ENCODE measurements at regions not wholly inside any gene's neighbourhood (a gene's known extent, or its start where the extent isn't known, plus 50 kb on each side); places are given as distances from the start of the nearest gene placed in this dataset.

GRCh38 chr6:132061381-132061780, 110.2 kb upstream of the CCN2 start:
- H3K79me2 ChIP-seq (ENCODE audit: insufficient read depth, low read depth, low read length), result no peaks in the 10 kb centered on the region
- no peaks in the 10 kb centered on the region for H3K4me1 ChIP-seq (ENCODE audit: insufficient read depth, low read length, poor library complexity, severe bottlenecking)
- TF ChIP-seq, protein P1, sequence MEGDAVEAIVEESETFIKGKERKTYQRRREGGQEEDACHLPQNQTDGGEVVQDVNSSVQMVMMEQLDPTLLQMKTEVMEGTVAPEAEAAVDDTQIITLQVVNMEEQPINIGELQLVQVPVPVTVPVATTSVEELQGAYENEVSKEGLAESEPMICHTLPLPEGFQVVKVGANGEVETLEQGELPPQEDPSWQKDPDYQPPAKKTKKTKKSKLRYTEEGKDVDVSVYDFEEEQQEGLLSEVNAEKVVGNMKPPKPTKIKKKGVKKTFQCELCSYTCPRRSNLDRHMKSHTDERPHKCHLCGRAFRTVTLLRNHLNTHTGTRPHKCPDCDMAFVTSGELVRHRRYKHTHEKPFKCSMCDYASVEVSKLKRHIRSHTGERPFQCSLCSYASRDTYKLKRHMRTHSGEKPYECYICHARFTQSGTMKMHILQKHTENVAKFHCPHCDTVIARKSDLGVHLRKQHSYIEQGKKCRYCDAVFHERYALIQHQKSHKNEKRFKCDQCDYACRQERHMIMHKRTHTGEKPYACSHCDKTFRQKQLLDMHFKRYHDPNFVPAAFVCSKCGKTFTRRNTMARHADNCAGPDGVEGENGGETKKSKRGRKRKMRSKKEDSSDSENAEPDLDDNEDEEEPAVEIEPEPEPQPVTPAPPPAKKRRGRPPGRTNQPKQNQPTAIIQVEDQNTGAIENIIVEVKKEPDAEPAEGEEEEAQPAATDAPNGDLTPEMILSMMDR (conservative IDR thresholded peaks at IDR 0.05; ENCODE audit: low read length), result no peak
- no peak for TF ChIP-seq EZH2phosphoT487 (IDR thresholded peaks at IDR 0.05; ENCODE audit: borderline replicate concordance, low read depth, low read length)
- no peaks in the 10 kb centered on the region for H3K9me2 ChIP-seq (ENCODE audit: insufficient read depth, low read length)
- H3K27ac ChIP-seq (ENCODE audit: low read depth, low read length, poor library complexity, severe bottlenecking), result no peak overlapping the region
- H3K9me3 ChIP-seq (ENCODE audit: low read length), result no peaks in the 10 kb centered on the region
- H3K4me2 ChIP-seq (ENCODE audit: low read length), result no peak overlapping the region
- CTCF ChIA-PET (ENCODE audit: unreplicated experiment), result no interaction called here
- H4K20me1 ChIP-seq (ENCODE audit: insufficient read depth, low read length), result no peaks in the 10 kb centered on the region
- BruUV-seq (replicated peaks), result no TSS peak
- H3K4me3 ChIP-seq (ENCODE audit: low read depth, low read length, poor library complexity, severe bottlenecking), result no peak overlapping the region
- H2AFZ ChIP-seq (ENCODE audit: low read length), result peak overlapping the region; percentile 55
- POLR2A ChIA-PET, result interaction anchor here (0.9 kb wide), 1 partner anchor 14 kb away, joined by 4 read pairs; no protein-coding TSS in a partner anchor
- no peak for DNase-seq (ENCODE audit: low spot score)
- intact Hi-C loops (cut with micrococcal nuclease; ENCODE audit: unreplicated experiment), result no loop called here
- H3K36me3 ChIP-seq (ENCODE audit: insufficient read depth, low read length), result no peaks in the 10 kb centered on the region

- H3K9me2 ChIP-seq (ENCODE audit: insufficient read depth, low read length), result no peaks in the 10 kb centered on the region
- no peaks in the 10 kb centered on the region for H4K20me1 ChIP-seq (ENCODE audit: insufficient read depth, low read length)
- BruUV-seq (replicated peaks), result no TSS peak
- CTCF ChIA-PET (ENCODE audit: unreplicated experiment), result no interaction called here
- no peaks in the 10 kb centered on the region for H3K9me3 ChIP-seq (ENCODE audit: low read length)
- peak; percentile 20 for DNase-seq (ENCODE audit: low spot score)
- peak overlapping the region; percentile 26 for H3K4me2 ChIP-seq (ENCODE audit: low read length)
- intact Hi-C loops (cut with micrococcal nuclease; ENCODE audit: unreplicated experiment), result no loop called here
- POLR2A ChIA-PET, result no interaction called here
- no peak for TF ChIP-seq EZH2phosphoT487 (IDR thresholded peaks at IDR 0.05; ENCODE audit: borderline replicate concordance, low read depth, low read length)
- TF ChIP-seq, protein P1 (conservative IDR thresholded peaks at IDR 0.05; ENCODE audit: low read length), result no peak
- H3K36me3 ChIP-seq (ENCODE audit: insufficient read depth, low read length), result no peaks in the 10 kb centered on the region
- no peaks in the 10 kb centered on the region for H3K4me1 ChIP-seq (ENCODE audit: insufficient read depth, low read length, poor library complexity, severe bottlenecking)
- H3K79me2 ChIP-seq (ENCODE audit: insufficient read depth, low read depth, low read length), result no peaks in the 10 kb centered on the region
- no peak overlapping the region for H3K4me3 ChIP-seq (ENCODE audit: low read depth, low read length, poor library complexity, severe bottlenecking)
- no peak overlapping the region for H3K27ac ChIP-seq (ENCODE audit: low read depth, low read length, poor library complexity, severe bottlenecking)
- H2AFZ ChIP-seq (ENCODE audit: low read length), result peak overlapping the region; percentile 55
Measured at GRCh38 chr6:132060591-132060990, 109.4 kb upstream of the CCN2 start.

DNA sequence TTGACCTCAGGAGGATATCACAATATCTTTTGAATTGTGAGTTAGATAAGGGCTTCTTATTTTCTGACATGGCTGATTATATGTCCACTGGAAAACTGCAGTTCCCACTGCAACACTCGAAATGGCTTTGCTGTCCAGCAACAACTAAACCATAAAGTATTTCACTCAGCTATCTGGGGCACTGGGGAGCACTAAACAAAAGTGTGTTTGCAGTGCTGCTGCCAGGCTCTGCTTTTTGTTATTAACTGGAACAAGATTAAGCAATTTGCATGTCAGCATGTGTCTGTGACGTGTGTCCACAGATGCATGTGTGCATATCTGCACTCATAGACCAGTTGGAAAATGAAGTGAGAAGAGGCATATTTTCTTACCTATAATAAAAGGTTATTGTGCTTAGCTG, 107.8 kb upstream of the CCN2 start:
- no peaks in the 10 kb centered on the region for H3K9me3 ChIP-seq (ENCODE audit: low read length)
- H3K36me3 ChIP-seq (ENCODE audit: insufficient read depth, low read length), result no peaks in the 10 kb centered on the region
- H3K4me3 ChIP-seq (ENCODE audit: low read depth, low read length, poor library complexity, severe bottlenecking), result no peak overlapping the region
- DNase-seq (ENCODE audit: low spot score), result no peak
- intact Hi-C loops (cut with micrococcal nuclease; ENCODE audit: unreplicated experiment), result no loop called here
- ChIA-PET POLR2A (interaction anchor here (0.7 kb wide), 1 partner anchor 1477 kb away, joined by 4 read pairs; no protein-coding TSS in a partner anchor), CTCF (ENCODE audit: unreplicated experiment) (no interaction called here)
- BruUV-seq (replicated peaks), result no TSS peak
- no peaks in the 10 kb centered on the region for H3K4me1 ChIP-seq (ENCODE audit: insufficient read depth, low read length, poor library complexity, severe bottlenecking)
- no peaks in the 10 kb centered on the region for H4K20me1 ChIP-seq (ENCODE audit: insufficient read depth, low read length)
- no peak for TF ChIP-seq EZH2phosphoT487 (IDR thresholded peaks at IDR 0.05; ENCODE audit: borderline replicate concordance, low read depth, low read length)
- TF ChIP-seq, protein P1 (conservative IDR thresholded peaks at IDR 0.05; ENCODE audit: low read length), result no peak
- no peak overlapping the region for H2AFZ ChIP-seq (ENCODE audit: low read length)
- H3K9me2 ChIP-seq (ENCODE audit: insufficient read depth, low read length), result no peaks in the 10 kb centered on the region
- H3K4me2 ChIP-seq (ENCODE audit: low read length), result no peak overlapping the region
- H3K27ac ChIP-seq (ENCODE audit: low read depth, low read length, poor library complexity, severe bottlenecking), result no peak overlapping the region
- no peaks in the 10 kb centered on the region for H3K79me2 ChIP-seq (ENCODE audit: insufficient read depth, low read depth, low read length)
